Stimulated activated memory B cell treated with anti-CD40 and anti-IgM and Interleukin-4, amounts not matched to agents 10 μg/mL and 1 μg/mL and 100 μg/mL, for 72 hours (primary cell): ENCODE measurements at regions not wholly inside any gene's neighbourhood (a gene's known extent, or its start where the extent isn't known, plus 50 kb on each side); places are given as distances from the start of the nearest gene placed in this dataset.

ENCODE experiments used
- ATAC-seq: fragments of 150-1000 bp; cut with Tn5 transposase; 2 replicates; pipeline ENCODE4 v1.10.0; 2021
- H3K27ac Mint-ChIP-seq: one replicate; pipeline ENCODE4 v1.8.0; 2022; ENCODE audit warnings: mild to moderate bottlenecking, mixed read lengths
- H3K27me3 Mint-ChIP-seq: one replicate; pipeline ENCODE4 v1.8.0; 2022; ENCODE audit warnings: mixed read lengths
- H3K36me3 Mint-ChIP-seq: one replicate; pipeline ENCODE4 v1.8.0; 2022; ENCODE audit warnings: mixed read lengths
- H3K4me1 Mint-ChIP-seq: one replicate; pipeline ENCODE4 v1.8.0; 2022; ENCODE audit warnings: mixed read lengths
- H3K4me3 Mint-ChIP-seq: one replicate; pipeline ENCODE4 v1.8.0; 2022; ENCODE audit warnings: mild to moderate bottlenecking, moderate library complexity, mixed read lengths
- H3K9me3 Mint-ChIP-seq: one replicate; pipeline ENCODE4 v1.8.0; 2022; ENCODE audit warnings: mixed read lengths

DNA sequence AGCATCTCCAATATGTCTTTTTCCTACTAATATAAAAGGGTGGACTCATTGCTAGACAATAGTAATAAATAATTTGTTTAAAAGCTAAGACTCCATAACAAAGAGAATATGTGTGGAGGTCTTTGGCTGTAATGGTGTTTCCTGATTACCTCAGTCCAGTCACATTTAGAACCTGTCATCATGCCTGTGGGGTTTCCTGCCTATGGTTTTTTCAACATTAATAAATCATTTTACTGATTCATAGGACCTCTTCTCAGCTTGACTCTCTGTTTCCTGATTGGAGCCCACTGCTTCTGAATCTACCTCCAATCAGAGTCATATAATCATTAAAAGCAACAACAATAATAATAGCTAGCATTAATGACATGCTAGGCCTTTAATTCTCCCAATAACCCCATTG, 52.4 kb upstream of the GNAI1 start:
- Mint-ChIP-seq H3K9me3 (no peaks in the 10 kb centered on the region), H3K36me3 (no peaks in the 10 kb centered on the region), H3K27me3 (no peaks in the 10 kb centered on the region), H3K27ac (no peak overlapping the region), H3K4me3 (no peak overlapping the region), H3K4me1 (peaks cover 9% of the 10 kb centered on the region)
- ATAC-seq: no peak

DNA sequence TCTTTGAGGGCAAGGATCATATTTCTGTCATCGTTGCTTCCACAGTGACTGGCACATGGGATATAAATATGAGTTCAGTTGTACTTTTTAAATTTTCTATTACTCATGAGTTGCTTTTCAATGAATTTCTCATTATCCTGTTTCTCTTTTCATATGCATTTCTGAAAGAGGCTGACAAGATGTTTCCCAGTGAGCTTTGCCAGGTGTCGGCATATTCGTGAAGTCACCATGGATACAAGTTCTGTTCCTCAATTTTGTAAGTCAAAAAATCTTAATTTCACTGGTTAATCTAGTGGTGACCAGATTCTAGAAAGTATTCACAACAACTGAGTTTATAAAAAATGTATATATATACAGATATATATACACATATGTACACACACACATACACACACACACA, 55.7 kb upstream of the GNAI1 start:
- Mint-ChIP-seq H3K27ac (no peak overlapping the region), H3K27me3 (no peaks in the 10 kb centered on the region), H3K9me3 (peaks cover 7% of the 10 kb centered on the region), H3K4me3 (no peak overlapping the region), H3K36me3 (no peaks in the 10 kb centered on the region), H3K4me1 (peaks cover 9% of the 10 kb centered on the region)
- no peak for ATAC-seq

DNA sequence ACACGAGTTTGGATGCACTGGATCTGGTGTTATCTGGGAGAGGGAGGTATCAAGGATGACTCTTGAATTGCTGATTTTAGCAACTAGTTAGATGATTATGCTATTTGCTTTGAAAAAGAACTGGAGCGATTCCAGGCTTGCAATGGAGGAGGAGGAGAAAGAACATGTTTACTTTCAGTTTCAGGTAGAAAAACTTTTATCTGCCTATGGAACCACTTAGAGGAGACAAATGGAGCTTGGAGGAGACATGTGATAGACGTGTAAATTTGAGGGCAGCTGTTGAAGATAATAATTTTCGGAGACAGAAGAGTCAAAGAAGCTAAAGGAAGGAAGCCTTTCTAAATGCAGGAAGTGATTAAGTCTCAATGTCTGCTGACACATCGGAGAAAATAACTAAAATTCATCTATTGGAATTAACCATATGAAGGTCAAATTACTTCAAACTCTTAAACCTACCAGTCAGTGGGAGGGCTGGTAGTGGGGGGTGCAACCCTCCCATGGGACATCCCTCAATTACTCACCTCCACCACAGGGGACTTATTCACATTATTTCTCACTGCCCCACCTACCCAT, 56.4 kb upstream of the GNAI1 start:
- Mint-ChIP-seq H3K27me3 (no peaks in the 10 kb centered on the region), H3K27ac (no peak overlapping the region), H3K9me3 (peaks cover 10% of the 10 kb centered on the region), H3K4me3 (peak overlapping the region; percentile 53), H3K36me3 (no peaks in the 10 kb centered on the region), H3K4me1 (peaks cover 9% of the 10 kb centered on the region)
- ATAC-seq: no peak

DNA sequence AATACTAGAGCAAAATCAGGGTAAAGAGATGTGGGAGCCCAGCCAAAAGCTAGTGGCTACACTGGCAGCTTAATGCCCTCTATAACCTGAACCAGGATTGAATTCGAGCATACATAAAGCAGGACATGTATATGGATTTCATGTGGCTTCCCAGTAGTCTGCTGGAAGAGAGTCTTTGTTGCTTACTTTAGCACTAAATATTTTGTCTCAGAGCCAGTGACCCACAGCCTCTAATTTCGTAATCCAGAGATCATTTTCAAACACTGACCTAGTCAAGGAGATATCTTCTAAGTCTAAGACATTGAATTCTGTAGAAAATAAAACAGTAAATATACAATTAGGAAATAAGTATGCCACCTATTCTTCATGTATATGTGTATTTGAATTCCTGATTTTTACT, 64.2 kb upstream of the GNAI1 start:
- H3K4me1 Mint-ChIP-seq: no peaks in the 10 kb centered on the region
- ATAC-seq: no peak
- H3K9me3 Mint-ChIP-seq: peaks cover 23% of the 10 kb centered on the region
- no peaks in the 10 kb centered on the region for H3K36me3 Mint-ChIP-seq
- no peak overlapping the region for H3K27ac Mint-ChIP-seq
- H3K27me3 Mint-ChIP-seq: no peaks in the 10 kb centered on the region
- H3K4me3 Mint-ChIP-seq: no peak overlapping the region

DNA sequence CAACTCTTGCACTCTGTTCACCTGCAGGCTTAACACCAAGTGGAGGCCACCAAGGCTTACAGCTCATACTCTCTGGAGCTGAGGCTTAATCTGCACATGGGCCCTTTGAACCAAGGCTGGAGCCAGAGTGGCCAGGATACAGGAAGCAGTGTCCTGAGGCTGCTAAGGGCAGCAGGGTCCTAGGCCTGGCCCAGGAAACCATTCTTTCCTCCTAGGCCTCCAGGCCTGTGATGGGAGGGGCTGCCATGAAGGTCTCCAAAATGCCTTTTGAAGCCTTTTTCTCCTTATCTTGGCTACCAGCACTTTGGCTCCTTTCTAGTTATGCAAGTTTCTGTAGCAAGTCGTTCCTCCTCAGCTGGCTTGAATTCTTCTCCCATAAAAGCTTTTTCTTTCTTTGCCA, 68.0 kb upstream of the GNAI1 start:
- Mint-ChIP-seq H3K4me1 (no peaks in the 10 kb centered on the region), H3K4me3 (no peak overlapping the region), H3K9me3 (peaks cover 18% of the 10 kb centered on the region), H3K36me3 (no peaks in the 10 kb centered on the region), H3K27ac (no peak overlapping the region), H3K27me3 (no peaks in the 10 kb centered on the region)
- ATAC-seq: no peak

DNA sequence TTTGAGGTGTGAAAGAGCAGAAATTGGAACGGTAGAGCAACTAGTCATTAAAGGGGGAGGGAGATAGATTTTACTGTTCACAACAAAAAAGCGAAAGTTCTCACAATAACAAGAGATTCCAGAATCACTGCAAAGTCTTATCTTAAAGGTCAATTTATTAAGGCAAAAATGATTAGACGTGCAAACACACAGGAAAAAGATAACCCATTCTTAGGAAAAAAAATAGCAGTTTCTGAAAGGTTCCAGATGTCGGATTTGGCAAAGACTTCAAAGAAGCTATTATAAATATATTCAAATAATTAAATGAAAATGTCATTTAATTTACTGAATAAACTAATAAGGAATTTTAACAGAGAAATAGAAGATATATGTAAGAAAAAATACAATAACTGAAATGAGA, 70.8 kb upstream of the GNAI1 start:
- H3K4me1 Mint-ChIP-seq: no peaks in the 10 kb centered on the region
- no peak overlapping the region for H3K27ac Mint-ChIP-seq
- H3K4me3 Mint-ChIP-seq: no peak overlapping the region
- ATAC-seq: no peak
- no peaks in the 10 kb centered on the region for H3K36me3 Mint-ChIP-seq
- peaks cover 15% of the 10 kb centered on the region for H3K9me3 Mint-ChIP-seq
- no peaks in the 10 kb centered on the region for H3K27me3 Mint-ChIP-seq

DNA sequence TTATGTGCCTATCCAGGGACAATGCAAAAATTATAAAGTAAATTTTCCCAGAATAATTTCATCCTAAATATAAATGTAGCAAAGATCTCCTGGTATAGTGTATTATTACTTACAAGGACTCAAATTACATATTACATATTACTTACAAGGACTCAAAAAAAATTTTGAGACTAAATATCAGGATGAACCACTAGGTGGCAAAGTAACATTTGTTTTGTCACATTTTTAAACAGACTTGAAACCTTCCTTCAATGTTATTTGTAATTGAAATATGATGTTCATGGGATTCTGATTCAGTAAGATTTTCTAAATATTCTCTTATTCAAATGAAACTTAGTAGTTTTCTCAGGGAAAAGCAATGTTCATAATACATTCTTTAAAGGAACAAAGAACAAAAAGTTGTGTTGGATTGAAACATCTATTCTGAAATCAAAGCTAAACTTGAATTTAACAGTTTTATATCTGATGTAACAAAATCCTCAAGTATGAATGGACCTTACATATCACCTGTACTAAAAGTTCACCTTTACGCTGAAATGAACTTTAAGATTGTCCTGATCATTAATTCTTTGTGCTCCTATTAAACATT, 74.3 kb upstream of the GNAI1 start:
- peaks cover 6% of the 10 kb centered on the region for H3K9me3 Mint-ChIP-seq
- H3K4me1 Mint-ChIP-seq: no peaks in the 10 kb centered on the region
- H3K36me3 Mint-ChIP-seq: no peaks in the 10 kb centered on the region
- H3K27ac Mint-ChIP-seq: no peak overlapping the region
- H3K27me3 Mint-ChIP-seq: no peaks in the 10 kb centered on the region
- no peak for ATAC-seq
- H3K4me3 Mint-ChIP-seq: no peak overlapping the region

DNA sequence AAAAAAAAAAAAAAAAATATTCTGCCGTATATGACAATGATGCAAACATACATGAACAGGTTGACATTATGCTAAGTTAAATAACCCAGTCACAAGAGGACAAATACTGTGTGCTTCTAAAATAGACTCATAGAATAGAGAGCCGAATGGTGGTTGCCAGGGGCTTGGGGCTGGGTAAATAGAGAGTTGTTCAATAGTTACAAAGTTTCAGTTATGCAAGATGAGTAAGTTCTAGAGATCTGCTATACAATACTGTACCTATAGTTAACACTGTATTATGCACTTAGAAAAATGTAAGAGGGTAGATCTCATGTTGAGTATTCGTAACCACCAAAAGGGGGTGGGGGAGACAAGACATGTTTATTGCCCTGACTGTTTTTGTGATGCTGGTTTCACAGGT, 77.1 kb upstream of the GNAI1 start:
- Mint-ChIP-seq H3K9me3 (peaks cover 3% of the 10 kb centered on the region), H3K4me1 (no peaks in the 10 kb centered on the region), H3K27ac (no peak overlapping the region), H3K27me3 (no peaks in the 10 kb centered on the region), H3K4me3 (no peak overlapping the region), H3K36me3 (no peaks in the 10 kb centered on the region)
- ATAC-seq: no peak

DNA sequence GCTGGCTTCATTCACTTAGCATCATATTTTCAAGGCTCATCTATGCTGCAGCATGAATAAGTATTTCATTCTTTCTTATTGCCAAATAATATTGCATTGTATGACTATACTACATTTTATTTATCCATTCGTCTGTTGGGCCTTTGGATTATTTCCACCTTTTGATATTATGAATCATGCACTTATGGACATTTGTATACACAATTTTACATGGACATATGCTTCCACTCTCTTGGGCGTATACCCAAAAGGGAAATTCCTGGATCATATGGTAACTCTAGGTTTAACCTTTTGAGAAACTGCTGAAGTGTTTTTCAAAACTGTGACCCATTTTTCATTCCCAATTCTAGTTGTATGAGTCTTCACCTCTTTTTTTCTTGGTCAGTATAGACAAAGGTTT, 80.3 kb upstream of the GNAI1 start:
- Mint-ChIP-seq H3K4me3 (no peak overlapping the region), H3K36me3 (no peaks in the 10 kb centered on the region), H3K4me1 (no peaks in the 10 kb centered on the region), H3K27me3 (no peaks in the 10 kb centered on the region), H3K27ac (no peak overlapping the region), H3K9me3 (peaks cover 3% of the 10 kb centered on the region)
- ATAC-seq: no peak

DNA sequence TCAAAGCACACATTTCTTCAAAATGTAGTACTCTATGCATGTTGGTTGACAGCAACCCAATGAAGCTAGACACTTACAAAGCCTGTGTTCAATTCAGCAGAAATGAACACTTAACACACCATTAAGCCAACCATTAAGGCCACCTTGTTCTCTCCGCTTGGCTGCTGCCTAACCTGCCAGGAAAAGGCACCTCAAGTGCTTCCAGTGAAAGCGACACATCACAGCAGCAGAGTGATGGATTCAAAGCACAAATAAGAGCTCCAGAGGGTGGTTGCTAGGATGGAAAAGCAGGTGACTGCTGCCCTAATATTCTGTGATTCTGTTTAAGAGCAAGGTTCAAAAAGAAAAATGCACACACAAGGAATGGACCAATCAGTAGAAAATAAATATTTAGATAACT, 81.5 kb upstream of the GNAI1 start:
- Mint-ChIP-seq H3K9me3 (peaks cover 3% of the 10 kb centered on the region), H3K27ac (no peak overlapping the region), H3K27me3 (no peaks in the 10 kb centered on the region), H3K4me3 (no peak overlapping the region), H3K4me1 (no peaks in the 10 kb centered on the region), H3K36me3 (no peaks in the 10 kb centered on the region)
- no peak for ATAC-seq

DNA sequence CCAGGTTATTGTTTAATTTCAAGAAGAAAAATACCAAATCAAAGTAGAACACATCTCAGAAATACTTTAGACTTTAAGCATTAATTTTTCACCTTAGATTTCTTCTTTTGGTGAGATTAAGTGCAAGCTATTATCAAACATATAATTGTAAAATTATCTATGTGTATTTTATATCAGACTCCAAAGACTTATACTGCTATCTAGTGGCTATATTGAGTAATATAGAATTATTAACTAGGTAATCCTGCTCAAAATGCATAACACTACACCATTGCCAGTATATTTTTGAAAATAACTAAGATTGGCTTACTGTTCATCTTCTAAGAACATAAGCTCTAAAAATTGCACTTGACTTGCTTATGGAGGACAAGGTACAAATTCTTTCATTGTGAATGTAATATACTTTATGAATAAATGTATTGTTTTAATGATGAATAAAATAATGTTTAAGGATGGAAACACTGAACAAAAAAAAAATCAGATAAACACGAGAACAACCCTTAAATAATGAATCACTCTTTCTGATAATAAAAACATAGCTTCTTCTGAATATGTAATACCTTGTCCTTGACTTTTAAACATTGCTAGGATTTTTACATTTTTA, 86.7 kb upstream of the GNAI1 start:
- no peak for ATAC-seq
- H3K27me3 Mint-ChIP-seq: no peaks in the 10 kb centered on the region
- no peak overlapping the region for H3K4me3 Mint-ChIP-seq
- no peaks in the 10 kb centered on the region for H3K36me3 Mint-ChIP-seq
- no peaks in the 10 kb centered on the region for H3K4me1 Mint-ChIP-seq
- H3K27ac Mint-ChIP-seq: no peak overlapping the region
- H3K9me3 Mint-ChIP-seq: peaks cover 9% of the 10 kb centered on the region

DNA sequence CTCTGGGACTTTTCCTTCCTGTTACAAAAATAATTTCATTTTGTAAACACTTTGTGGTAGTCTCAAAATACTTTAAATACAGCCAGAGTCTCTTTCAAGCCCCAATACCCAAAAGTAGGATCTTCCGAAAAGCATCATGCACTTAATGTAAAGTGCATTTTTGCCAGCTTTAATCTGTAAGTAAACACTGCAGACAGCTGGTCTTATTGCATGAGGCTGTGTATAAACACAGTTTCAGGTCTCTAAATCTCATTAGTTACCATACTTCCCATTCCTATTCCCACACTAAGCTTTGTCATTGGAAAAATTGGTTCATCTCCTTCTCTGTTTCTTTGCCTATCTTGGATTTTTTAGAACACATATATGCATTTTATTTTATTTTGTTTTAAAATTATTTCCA, 87.6 kb upstream of the GNAI1 start:
- H3K36me3 Mint-ChIP-seq: no peaks in the 10 kb centered on the region
- peaks cover 9% of the 10 kb centered on the region for H3K9me3 Mint-ChIP-seq
- H3K4me1 Mint-ChIP-seq: no peaks in the 10 kb centered on the region
- H3K27ac Mint-ChIP-seq: no peak overlapping the region
- no peak for ATAC-seq
- no peaks in the 10 kb centered on the region for H3K27me3 Mint-ChIP-seq
- no peak overlapping the region for H3K4me3 Mint-ChIP-seq

DNA sequence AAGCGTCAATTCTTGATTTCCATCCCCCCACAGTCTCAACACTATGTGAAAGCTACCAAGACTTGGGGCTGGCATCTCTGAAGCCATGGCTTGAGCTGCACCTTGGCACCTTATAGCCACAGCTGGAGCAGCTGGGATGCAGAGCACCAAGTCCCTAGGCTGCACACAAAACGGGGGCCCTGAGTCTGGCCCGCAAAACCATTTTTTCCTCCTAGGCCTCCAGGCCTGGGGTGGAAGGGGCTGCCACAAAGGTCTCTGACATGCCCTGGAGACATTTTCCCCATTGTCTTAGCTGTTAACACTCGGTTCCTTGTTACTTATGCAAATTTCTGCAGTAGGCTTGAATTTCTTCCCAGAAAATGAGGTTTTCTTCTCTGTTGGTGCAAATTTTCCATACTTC, 89.8 kb upstream of the GNAI1 start:
- H3K36me3 Mint-ChIP-seq: no peaks in the 10 kb centered on the region
- no peak overlapping the region for H3K27ac Mint-ChIP-seq
- no peaks in the 10 kb centered on the region for H3K27me3 Mint-ChIP-seq
- peaks cover 9% of the 10 kb centered on the region for H3K9me3 Mint-ChIP-seq
- ATAC-seq: no peak
- no peaks in the 10 kb centered on the region for H3K4me1 Mint-ChIP-seq
- H3K4me3 Mint-ChIP-seq: no peak overlapping the region

DNA sequence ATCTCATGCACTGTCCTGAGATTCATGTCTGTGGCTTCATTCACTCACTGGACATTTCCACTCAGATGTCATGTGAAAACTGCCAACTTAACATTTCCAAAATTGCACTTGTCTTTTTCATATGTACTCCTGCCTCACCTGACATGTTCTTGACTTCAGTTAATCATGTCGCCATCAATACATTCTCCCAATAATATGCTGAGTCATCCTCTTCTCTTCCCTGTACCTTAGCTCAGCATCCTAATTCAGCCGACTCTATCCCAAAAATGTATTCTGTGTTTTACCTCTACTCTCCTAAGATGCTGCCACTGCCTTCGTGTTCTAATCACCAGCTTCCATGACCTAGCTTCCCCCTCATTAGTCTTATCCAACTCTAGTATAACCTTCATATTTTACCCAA, 93.9 kb upstream of the GNAI1 start:
- Mint-ChIP-seq H3K27ac (no peak overlapping the region), H3K9me3 (peaks cover 9% of the 10 kb centered on the region), H3K4me3 (no peak overlapping the region), H3K4me1 (no peaks in the 10 kb centered on the region), H3K36me3 (no peaks in the 10 kb centered on the region), H3K27me3 (no peaks in the 10 kb centered on the region)
- ATAC-seq: no peak

DNA sequence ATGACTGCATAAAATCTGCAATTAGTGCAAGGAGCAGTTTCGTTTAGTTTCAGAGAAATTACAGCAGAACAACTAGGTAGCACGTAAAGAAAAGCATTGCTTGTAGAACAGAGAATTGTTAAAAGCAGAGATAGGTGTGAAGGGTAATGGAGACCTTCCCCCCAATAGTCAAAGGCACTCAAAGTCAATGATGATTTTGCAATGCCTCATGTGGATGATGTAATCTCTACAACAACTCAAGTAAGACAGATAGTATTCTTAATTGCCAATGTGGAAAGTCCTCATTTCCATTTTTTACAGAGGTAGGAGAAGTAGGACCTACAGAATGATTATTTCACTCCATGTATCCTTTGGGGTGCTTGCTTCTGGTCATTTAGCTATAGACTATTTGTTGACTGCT, 94.3 kb upstream of the GNAI1 start:
- ATAC-seq: no peak
- peaks cover 7% of the 10 kb centered on the region for H3K9me3 Mint-ChIP-seq
- H3K36me3 Mint-ChIP-seq: no peaks in the 10 kb centered on the region
- no peaks in the 10 kb centered on the region for H3K27me3 Mint-ChIP-seq
- H3K4me1 Mint-ChIP-seq: no peaks in the 10 kb centered on the region
- H3K27ac Mint-ChIP-seq: no peak overlapping the region
- no peak overlapping the region for H3K4me3 Mint-ChIP-seq

DNA sequence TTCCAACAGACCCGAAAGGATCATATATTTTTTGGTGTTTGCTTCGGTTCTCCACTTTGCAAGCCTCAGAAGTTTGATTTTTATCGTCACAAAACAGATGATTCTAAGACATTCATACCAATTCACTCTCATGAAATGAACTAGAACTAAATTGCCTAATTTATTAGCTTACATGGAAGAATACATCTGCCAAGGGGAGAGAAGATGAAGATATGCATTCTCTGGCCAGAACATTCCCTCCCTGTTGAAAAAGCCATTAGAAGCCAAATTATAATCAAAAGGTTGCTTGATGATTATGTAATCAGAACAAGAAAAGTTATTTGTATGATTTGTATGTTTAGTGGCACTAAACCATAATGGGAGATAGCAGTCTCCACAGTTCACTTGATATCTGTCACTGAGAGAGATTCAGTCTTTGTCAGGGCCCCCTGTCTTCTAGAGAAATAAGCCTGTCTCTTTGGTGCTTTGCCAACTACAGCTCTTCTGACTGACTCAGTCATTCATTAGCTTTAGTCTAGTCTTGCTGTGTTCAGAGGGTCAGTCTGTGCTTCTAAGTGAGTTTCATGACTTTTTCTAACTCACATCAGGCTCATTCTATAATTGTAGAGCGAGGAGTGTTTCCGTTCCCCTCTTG, 95.3 kb upstream of the GNAI1 start:
- peaks cover 6% of the 10 kb centered on the region for H3K9me3 Mint-ChIP-seq
- H3K4me3 Mint-ChIP-seq: no peak overlapping the region
- no peaks in the 10 kb centered on the region for H3K27me3 Mint-ChIP-seq
- H3K4me1 Mint-ChIP-seq: no peaks in the 10 kb centered on the region
- no peak for ATAC-seq
- no peaks in the 10 kb centered on the region for H3K36me3 Mint-ChIP-seq
- no peak overlapping the region for H3K27ac Mint-ChIP-seq
